Stomach (tissue), 8 donors: ENCODE measurements at regions not wholly inside any gene's neighbourhood (a gene's known extent, or its start where the extent isn't known, plus 50 kb on each side); places are given as distances from the start of the nearest gene placed in this dataset.

Source experiments
- DNase-seq, 2 donors: peaks; one replicate each; pipeline versions ENCODE4 v3.0.0 to v3.0.0-alpha.2; 2013 to 2019
- H3K27ac ChIP-seq, 5 donors: fragments of 200-600 bp in 4 of 5; sonication (generic) in 4 of 5; one replicate each; pipeline ENCODE4 v1.5.1; 2013 to 2019; ENCODE audit warnings: mild to moderate bottlenecking in 1 of 5, moderate library complexity in 1 of 5
- H3K27me3 ChIP-seq, 3 donors: fragments of 200-600 bp; sonication (generic); one replicate each; pipeline ENCODE4 v1.5.1; 2017 to 2019; ENCODE audit warnings: mixed run types in 1 of 3
- H3K36me3 ChIP-seq, 4 donors: fragments of 200-600 bp; sonication (generic); 1 replicate in 3 of 4; 2 replicates in 1 of 4; pipeline ENCODE4 v1.5.1; 2016 to 2019
- H3K4me1 ChIP-seq, 4 donors: fragments of 200-600 bp; sonication (generic); one replicate each; pipeline ENCODE4 v1.5.1; 2016 to 2019
- H3K4me3 ChIP-seq, 4 donors: fragments of 200-600 bp; sonication (generic) in 3 of 4; one replicate each; pipeline ENCODE4 v1.5.1; 2016 to 2019; ENCODE audit warnings: mild to moderate bottlenecking in 1 of 4
- H3K9me3 ChIP-seq, 4 donors: fragments of 200-600 bp; sonication (generic); one replicate each; pipeline ENCODE4 v1.5.1; 2016 to 2019
- EP300 ChIP-seq: sonication (generic); formaldehyde crosslinking; IDR thresholded peaks from one replicate; pipeline ENCODE4 v1.6.1; 2017; ENCODE audit warnings: antibody characterized with exemption
- POLR2A ChIP-seq, 4 donors: fragments of 450-650 bp; IDR thresholded peaks; one replicate each; pipeline ENCODE4 v1.6.1; 2016; ENCODE audit warnings: antibody characterized with exemption in 4 of 4, control low read depth in 2 of 4, mild to moderate bottlenecking in 1 of 4, moderate library complexity in 1 of 4
- POLR2AphosphoS5 ChIP-seq, 3 donors: sonication (generic); formaldehyde crosslinking; IDR thresholded peaks; one replicate each; pipeline ENCODE4 v1.6.1; 2016; ENCODE audit warnings: antibody characterized with exemption in 3 of 3
- WGBS, 5 donors: extraction: QIAGEN DNeasy Blood & Tissue Kit in 3 of 5; methylation state at CpG; one replicate each; pipeline versions ENCODE4 v1.1.5 to v1.1.7; 2013 to 2018; 5-methylcytosine and 5-hydroxymethylcytosine counted together
- intact Hi-C: fragments of 100-400 bp; cut with DNase I; formaldehyde crosslinking; loops from one replicate; pipeline ENCODE4 v1.15.1; 2023; ENCODE audit warnings: low total_unique reads
- TF ChIP-seq, protein P1 (sequence below), 7 experiments: fragments of 450-650 bp in 4 of 7; fragments of 200-600 bp in 3 of 7; sonication (generic) in 3 of 7; IDR thresholded peaks; one replicate each; pipeline ENCODE4 v1.5.1; 2016 to 2019; ENCODE audit warnings: antibody characterized with exemption in 7 of 7, control low read depth in 2 of 7, mild to moderate bottlenecking in 1 of 7
- donor health status: healthy with polysubstance abuse.
- donor health status: Bipolar disorder and iron deficiency.
- donor health status: healthy.

DNA sequence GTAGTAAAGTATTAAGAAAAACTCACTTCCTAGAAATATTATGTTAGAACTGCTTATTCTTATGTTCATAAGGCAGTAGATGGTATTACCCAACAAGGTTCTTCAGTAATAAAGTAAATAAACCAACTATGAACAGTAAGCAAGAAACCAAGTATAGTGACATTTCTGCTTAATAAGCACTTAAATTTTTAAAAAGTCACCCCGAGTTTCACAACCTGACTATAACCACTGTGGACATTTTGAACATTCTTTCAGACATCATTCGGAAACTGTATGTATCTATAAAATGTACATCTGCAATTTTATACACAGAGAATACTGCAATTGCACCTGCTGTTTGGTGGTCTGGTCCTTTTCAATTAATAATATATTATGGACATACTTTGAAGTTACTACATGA lies 1073.6 kb downstream of the XPNPEP1 start:
- DNase-seq, result no peak
- 73 to 89% (median 82%) methylated on average over 2 of the region's 2 CpGs for WGBS, 5 donors
- Histone ChIP-seq H3K4me3 (no peak overlapping the region), H3K9me3 (no peaks in the 10 kb centered on the region), H3K36me3 (no peaks in the 10 kb centered on the region), H3K27me3 (no peaks in the 10 kb centered on the region), H3K27ac (no peak overlapping the region), H3K4me1 (no peaks in the 10 kb centered on the region)
- TF ChIP-seq EP300 (no peak), POLR2AphosphoS5 (IDR thresholded peaks at IDR 0.05) (no peak), POLR2A (IDR thresholded peaks at IDR 0.05) (no peak)
- TF ChIP-seq, protein P1, sequence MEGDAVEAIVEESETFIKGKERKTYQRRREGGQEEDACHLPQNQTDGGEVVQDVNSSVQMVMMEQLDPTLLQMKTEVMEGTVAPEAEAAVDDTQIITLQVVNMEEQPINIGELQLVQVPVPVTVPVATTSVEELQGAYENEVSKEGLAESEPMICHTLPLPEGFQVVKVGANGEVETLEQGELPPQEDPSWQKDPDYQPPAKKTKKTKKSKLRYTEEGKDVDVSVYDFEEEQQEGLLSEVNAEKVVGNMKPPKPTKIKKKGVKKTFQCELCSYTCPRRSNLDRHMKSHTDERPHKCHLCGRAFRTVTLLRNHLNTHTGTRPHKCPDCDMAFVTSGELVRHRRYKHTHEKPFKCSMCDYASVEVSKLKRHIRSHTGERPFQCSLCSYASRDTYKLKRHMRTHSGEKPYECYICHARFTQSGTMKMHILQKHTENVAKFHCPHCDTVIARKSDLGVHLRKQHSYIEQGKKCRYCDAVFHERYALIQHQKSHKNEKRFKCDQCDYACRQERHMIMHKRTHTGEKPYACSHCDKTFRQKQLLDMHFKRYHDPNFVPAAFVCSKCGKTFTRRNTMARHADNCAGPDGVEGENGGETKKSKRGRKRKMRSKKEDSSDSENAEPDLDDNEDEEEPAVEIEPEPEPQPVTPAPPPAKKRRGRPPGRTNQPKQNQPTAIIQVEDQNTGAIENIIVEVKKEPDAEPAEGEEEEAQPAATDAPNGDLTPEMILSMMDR (IDR thresholded peaks at IDR 0.05), result no peak
- intact Hi-C loops, result no loop called here

DNA sequence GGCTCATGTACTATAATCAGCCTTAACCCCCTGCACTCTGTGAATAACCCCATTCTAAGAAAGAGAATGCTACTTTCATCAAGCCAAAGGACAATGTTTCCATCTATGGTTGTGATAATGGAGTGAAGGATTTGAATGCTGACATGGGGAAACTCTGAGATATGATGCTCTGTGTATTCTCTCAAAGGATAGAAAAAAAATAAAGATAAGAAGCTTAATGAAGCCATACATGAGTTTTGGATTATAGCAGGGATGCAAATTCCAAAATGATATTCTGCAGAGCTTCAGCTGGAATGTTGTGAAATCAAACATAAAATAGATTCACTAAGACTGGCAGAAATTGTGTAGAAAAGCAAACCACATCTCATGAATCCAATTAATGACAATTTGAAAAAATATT lies 1074.1 kb downstream of the XPNPEP1 start:
- no peak for DNase-seq
- TF ChIP-seq, protein P1 (IDR thresholded peaks at IDR 0.05), result no peak
- TF ChIP-seq POLR2A (IDR thresholded peaks at IDR 0.05) (no peak), POLR2AphosphoS5 (IDR thresholded peaks at IDR 0.05) (no peak), EP300 (no peak)
- Histone ChIP-seq H3K27ac (no peak overlapping the region), H3K27me3 (no peaks in the 10 kb centered on the region), H3K36me3 (no peaks in the 10 kb centered on the region), H3K4me3 (no peak overlapping the region), H3K9me3 (no peaks in the 10 kb centered on the region), H3K4me1 (no peaks in the 10 kb centered on the region)
- intact Hi-C loops, result no loop called here

DNA sequence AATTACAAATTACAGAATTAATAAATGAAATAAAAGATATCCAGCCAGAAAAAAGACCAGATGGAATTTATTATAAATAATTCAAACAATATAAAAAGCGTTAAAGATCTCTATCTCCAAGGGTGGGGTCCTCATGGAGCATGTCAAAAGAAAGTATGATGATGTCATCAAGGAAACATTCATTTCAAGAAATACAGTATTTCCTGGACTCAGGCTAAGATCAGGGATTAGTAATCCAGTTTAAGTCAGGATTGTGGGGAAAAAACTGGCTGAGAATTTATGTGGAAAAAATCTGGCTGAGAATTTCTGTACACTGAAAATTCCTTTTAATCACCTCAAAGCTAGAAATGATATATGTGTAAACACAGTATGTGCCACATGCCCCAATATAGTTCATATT lies 1075.3 kb downstream of the XPNPEP1 start:
- H3K27ac ChIP-seq, result no peak overlapping the region
- H3K4me3 ChIP-seq, result no peak overlapping the region
- H3K27me3 ChIP-seq, result no peaks in the 10 kb centered on the region
- 53 to 67% (median 64%) methylated on average over 1 of the region's 1 CpG for WGBS, 5 donors
- TF ChIP-seq EP300 (no peak), POLR2A (IDR thresholded peaks at IDR 0.05) (no peak), POLR2AphosphoS5 (IDR thresholded peaks at IDR 0.05) (no peak)
- TF ChIP-seq, protein P1 (IDR thresholded peaks at IDR 0.05), result no peak
- no peaks in the 10 kb centered on the region for H3K36me3 ChIP-seq
- no peak for DNase-seq
- intact Hi-C loops, result no loop called here
- H3K4me1 ChIP-seq, result no peaks in the 10 kb centered on the region
- H3K9me3 ChIP-seq, result no peaks in the 10 kb centered on the region

DNA sequence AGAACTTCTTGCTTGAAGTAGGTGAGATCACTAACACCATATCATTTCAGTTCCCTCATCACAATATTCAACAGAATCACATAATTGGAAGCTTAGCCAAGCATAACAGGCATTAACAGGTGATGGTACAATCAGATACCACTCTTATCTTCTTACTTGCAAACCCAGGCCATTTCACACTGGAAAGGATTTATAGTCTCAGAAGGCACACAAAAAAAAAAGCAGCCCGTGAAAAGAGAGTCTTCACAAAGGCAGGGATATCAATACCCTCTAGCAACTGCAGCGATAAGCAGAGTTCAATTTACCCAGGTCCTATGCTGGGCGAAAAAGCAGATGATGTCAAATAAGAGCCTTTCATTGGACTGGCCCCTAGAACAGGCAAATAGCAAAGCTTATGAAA lies 1082.4 kb downstream of the XPNPEP1 start:
- H3K9me3 ChIP-seq, result no peaks in the 10 kb centered on the region
- 39 to 61% (median 53%) methylated on average over 3 of the region's 3 CpGs for WGBS, 5 donors
- no peaks in the 10 kb centered on the region for H3K36me3 ChIP-seq
- no peak overlapping the region for H3K4me3 ChIP-seq
- no peak overlapping the region for H3K27ac ChIP-seq
- DNase-seq, result no peak
- no peak for TF ChIP-seq EP300
- no peak for TF ChIP-seq POLR2AphosphoS5 (IDR thresholded peaks at IDR 0.05)
- TF ChIP-seq, protein P1 (IDR thresholded peaks at IDR 0.05), result no peak
- no peak for TF ChIP-seq POLR2A (IDR thresholded peaks at IDR 0.05)
- no peaks in the 10 kb centered on the region for H3K4me1 ChIP-seq
- H3K27me3 ChIP-seq, result no peaks in the 10 kb centered on the region
- intact Hi-C loops, result no loop called here
